WTC11 (cell line): ENCODE measurements at regions not wholly inside any gene's neighbourhood (a gene's known extent, or its start where the extent isn't known, plus 50 kb on each side); places are given as distances from the start of the nearest gene placed in this dataset.

ENCODE experiments used
- ATAC-seq: fragments of 200-7000 bp; cut with Tn5 transposase; 2 replicates; pipeline ENCODE4 v1.10.0; 2021; ENCODE audit warnings: mild to moderate bottlenecking, moderate library complexity
- CTCF ChIA-PET: fragments of 300-600 bp; sonication (Branson Sonifier 250); formaldehyde crosslinking; loops from one replicate; lab custom pipeline; 2021; ENCODE audit warnings: antibody characterized with exemption; lab: Charles Lee
- POLR2A ChIA-PET: fragments of 350-600 bp; sonication (Branson Sonifier 250); formaldehyde crosslinking; loops from one replicate; lab custom pipeline; 2021; ENCODE audit warnings: antibody characterized with exemption; lab: Charles Lee
- DNase-seq: peaks from one replicate; pipeline ENCODE4 v3.0.0; 2021; ENCODE audit warnings: low spot score
- H3K27ac Mint-ChIP-seq: 2 replicates; pipeline ENCODE4 v1.8.0; 2021; ENCODE audit warnings: mixed read lengths
- H3K27me3 Mint-ChIP-seq: 2 replicates; pipeline ENCODE4 v1.8.0; 2021; ENCODE audit warnings: low read depth, mild to moderate bottlenecking, moderate library complexity, mixed read lengths
- H3K36me3 Mint-ChIP-seq: 2 replicates; pipeline ENCODE4 v1.8.0; 2021; ENCODE audit warnings: mixed read lengths
- H3K4me1 Mint-ChIP-seq: 2 replicates; pipeline ENCODE4 v1.8.0; 2022; ENCODE audit warnings: mixed read lengths
- H3K4me3 Mint-ChIP-seq: 2 replicates; pipeline ENCODE4 v1.8.0; 2021; ENCODE audit warnings: mild to moderate bottlenecking, moderate library complexity, mixed read lengths
- H3K9me3 Mint-ChIP-seq: 2 replicates; pipeline ENCODE4 v1.8.0; 2021; ENCODE audit warnings: mixed read lengths
- GRHL2 ChIP-seq: fragments of 250-450 bp; sonication (Bioruptor Pico); IDR thresholded peaks from 2 replicates; pipeline ENCODE4 v1.8.0; 2022; ENCODE audit warnings: mild to moderate bottlenecking, moderate library complexity; ENCODE audit not compliant: insufficient replicate concordance, severe bottlenecking
- IRF1 ChIP-seq: sonication (generic); formaldehyde crosslinking; IDR thresholded peaks from 2 replicates; pipeline ENCODE4 v1.8.0; 2023; ENCODE audit warnings: missing genetic modification reagents
- JAZF1 ChIP-seq: fragments of 250-450 bp; sonication (Bioruptor Pico); IDR thresholded peaks from 2 replicates; pipeline ENCODE4 v1.9.0; 2021; ENCODE audit warnings: moderate library complexity, mild to moderate bottlenecking, inconsistent platforms
- JUN ChIP-seq: sonication (generic); formaldehyde crosslinking; IDR thresholded peaks from 2 replicates; pipeline ENCODE4 v1.8.0; 2023; ENCODE audit warnings: mild to moderate bottlenecking, missing genetic modification reagents
- MLX ChIP-seq: sonication (generic); formaldehyde crosslinking; IDR thresholded peaks from 2 replicates; pipeline ENCODE4 v1.8.1; 2023; ENCODE audit warnings: mild to moderate bottlenecking, missing genetic modification reagents, moderate library complexity
- NFYB ChIP-seq: sonication (generic); formaldehyde crosslinking; conservative IDR thresholded peaks from 2 replicates; pipeline ENCODE4 v1.8.0; 2022; ENCODE audit warnings: low read depth, missing genetic modification reagents
- PRDM15 ChIP-seq: sonication (generic); formaldehyde crosslinking; IDR thresholded peaks from 2 replicates; pipeline ENCODE4 v1.8.0; 2022; ENCODE audit warnings: missing genetic modification reagents
- SOX15 ChIP-seq: fragments of 250-450 bp; sonication (Bioruptor Pico); IDR thresholded peaks from 2 replicates; pipeline ENCODE4 v1.9.0; 2021; ENCODE audit warnings: mild to moderate bottlenecking
- ZNF219 ChIP-seq: sonication (generic); formaldehyde crosslinking; IDR thresholded peaks from 2 replicates; pipeline ENCODE4 v1.8.0; 2023; ENCODE audit warnings: missing genetic modification reagents, mild to moderate bottlenecking, borderline replicate concordance
- ZNF263 ChIP-seq: sonication (generic); formaldehyde crosslinking; IDR thresholded peaks from 2 replicates; pipeline ENCODE4 v1.8.1; 2022; ENCODE audit warnings: low read depth, mild to moderate bottlenecking, moderate library complexity, missing genetic modification reagents
- ZNF423 ChIP-seq: fragments of 250-450 bp; sonication (Bioruptor Pico); IDR thresholded peaks from 2 replicates; pipeline ENCODE4 v2.1.2; 2022; ENCODE audit warnings: mild to moderate bottlenecking, moderate library complexity
- ZNF425 ChIP-seq: fragments of 250-450 bp; sonication (Bioruptor Pico); conservative IDR thresholded peaks from 2 replicates; pipeline ENCODE4 v1.9.0; 2021; ENCODE audit warnings: mild to moderate bottlenecking
- TF ChIP-seq, protein P1 (sequence below): sonication (generic); formaldehyde crosslinking; IDR thresholded peaks from 2 replicates; pipeline ENCODE4 v1.8.0; 2022; ENCODE audit warnings: mild to moderate bottlenecking, missing genetic modification reagents
- TF ChIP-seq, protein P2 (sequence below): sonication (generic); formaldehyde crosslinking; IDR thresholded peaks from 2 replicates; pipeline ENCODE4 v1.8.0; 2023; ENCODE audit warnings: mild to moderate bottlenecking, missing genetic modification reagents
- TF ChIP-seq, protein P3 (sequence below): sonication (generic); formaldehyde crosslinking; IDR thresholded peaks from 2 replicates; pipeline ENCODE4 v1.8.0; 2022; ENCODE audit warnings: mild to moderate bottlenecking, missing genetic modification reagents
- TF ChIP-seq, protein P4 (sequence below): fragments of 250-450 bp; sonication (Bioruptor Pico); IDR thresholded peaks from 2 replicates; pipeline ENCODE4 v1.9.0; 2021; ENCODE audit warnings: mild to moderate bottlenecking
- TF ChIP-seq, protein P5 (sequence below): sonication (generic); formaldehyde crosslinking; IDR thresholded peaks from 2 replicates; pipeline ENCODE4 v1.8.1; 2023; ENCODE audit warnings: mild to moderate bottlenecking, missing genetic modification reagents

DNA sequence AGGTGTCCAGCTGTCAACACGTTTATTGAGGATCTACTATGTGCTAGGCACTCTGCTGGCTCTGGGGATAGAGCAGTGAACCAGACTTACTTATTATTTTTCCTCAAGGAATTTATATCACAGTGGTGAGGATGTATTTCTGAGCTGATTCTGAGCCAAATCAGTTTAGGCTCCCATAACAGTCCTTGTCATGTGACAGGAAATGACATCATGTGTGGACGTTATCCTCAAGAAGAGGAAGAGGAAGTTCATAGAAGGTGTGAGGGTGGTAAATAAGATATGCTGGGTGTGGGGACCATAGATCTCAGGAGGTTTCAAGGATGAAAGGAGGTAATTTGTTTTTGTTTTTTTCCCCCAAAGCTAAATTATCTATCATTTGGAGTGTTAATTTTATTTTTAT is 873.5 kb upstream of the EEF2KMT start (continued):
- TF ChIP-seq, protein P1, sequence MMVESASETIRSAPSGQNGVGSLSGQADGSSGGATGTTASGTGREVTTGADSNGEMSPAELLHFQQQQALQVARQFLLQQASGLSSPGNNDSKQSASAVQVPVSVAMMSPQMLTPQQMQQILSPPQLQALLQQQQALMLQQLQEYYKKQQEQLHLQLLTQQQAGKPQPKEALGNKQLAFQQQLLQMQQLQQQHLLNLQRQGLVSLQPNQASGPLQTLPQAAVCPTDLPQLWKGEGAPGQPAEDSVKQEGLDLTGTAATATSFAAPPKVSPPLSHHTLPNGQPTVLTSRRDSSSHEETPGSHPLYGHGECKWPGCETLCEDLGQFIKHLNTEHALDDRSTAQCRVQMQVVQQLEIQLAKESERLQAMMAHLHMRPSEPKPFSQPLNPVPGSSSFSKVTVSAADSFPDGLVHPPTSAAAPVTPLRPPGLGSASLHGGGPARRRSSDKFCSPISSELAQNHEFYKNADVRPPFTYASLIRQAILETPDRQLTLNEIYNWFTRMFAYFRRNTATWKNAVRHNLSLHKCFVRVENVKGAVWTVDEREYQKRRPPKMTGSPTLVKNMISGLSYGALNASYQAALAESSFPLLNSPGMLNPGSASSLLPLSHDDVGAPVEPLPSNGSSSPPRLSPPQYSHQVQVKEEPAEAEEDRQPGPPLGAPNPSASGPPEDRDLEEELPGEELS: no peak
- TF ChIP-seq ZNF423 (no peak), ZNF219 (no peak), NFYB (CRISPR knock-in tag) (no peak), JAZF1 (CRISPR knock-in tag) (no peak), SOX15 (no peak), PRDM15 (CRISPR knock-in tag) (no peak), MLX (CRISPR knock-in tag) (no peak), IRF1 (no peak), ZNF263 (no peak), GRHL2 (CRISPR knock-in tag) (no peak)
- TF ChIP-seq, protein P2, sequence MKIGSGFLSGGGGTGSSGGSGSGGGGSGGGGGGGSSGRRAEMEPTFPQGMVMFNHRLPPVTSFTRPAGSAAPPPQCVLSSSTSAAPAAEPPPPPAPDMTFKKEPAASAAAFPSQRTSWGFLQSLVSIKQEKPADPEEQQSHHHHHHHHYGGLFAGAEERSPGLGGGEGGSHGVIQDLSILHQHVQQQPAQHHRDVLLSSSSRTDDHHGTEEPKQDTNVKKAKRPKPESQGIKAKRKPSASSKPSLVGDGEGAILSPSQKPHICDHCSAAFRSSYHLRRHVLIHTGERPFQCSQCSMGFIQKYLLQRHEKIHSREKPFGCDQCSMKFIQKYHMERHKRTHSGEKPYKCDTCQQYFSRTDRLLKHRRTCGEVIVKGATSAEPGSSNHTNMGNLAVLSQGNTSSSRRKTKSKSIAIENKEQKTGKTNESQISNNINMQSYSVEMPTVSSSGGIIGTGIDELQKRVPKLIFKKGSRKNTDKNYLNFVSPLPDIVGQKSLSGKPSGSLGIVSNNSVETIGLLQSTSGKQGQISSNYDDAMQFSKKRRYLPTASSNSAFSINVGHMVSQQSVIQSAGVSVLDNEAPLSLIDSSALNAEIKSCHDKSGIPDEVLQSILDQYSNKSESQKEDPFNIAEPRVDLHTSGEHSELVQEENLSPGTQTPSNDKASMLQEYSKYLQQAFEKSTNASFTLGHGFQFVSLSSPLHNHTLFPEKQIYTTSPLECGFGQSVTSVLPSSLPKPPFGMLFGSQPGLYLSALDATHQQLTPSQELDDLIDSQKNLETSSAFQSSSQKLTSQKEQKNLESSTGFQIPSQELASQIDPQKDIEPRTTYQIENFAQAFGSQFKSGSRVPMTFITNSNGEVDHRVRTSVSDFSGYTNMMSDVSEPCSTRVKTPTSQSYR (CRISPR knock-in tag): no peak
- TF ChIP-seq, protein P3, sequence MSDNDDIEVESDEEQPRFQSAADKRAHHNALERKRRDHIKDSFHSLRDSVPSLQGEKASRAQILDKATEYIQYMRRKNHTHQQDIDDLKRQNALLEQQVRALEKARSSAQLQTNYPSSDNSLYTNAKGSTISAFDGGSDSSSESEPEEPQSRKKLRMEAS (CRISPR knock-in tag): no peak
- TF ChIP-seq, all 79 proteins: peak for 0

DNA sequence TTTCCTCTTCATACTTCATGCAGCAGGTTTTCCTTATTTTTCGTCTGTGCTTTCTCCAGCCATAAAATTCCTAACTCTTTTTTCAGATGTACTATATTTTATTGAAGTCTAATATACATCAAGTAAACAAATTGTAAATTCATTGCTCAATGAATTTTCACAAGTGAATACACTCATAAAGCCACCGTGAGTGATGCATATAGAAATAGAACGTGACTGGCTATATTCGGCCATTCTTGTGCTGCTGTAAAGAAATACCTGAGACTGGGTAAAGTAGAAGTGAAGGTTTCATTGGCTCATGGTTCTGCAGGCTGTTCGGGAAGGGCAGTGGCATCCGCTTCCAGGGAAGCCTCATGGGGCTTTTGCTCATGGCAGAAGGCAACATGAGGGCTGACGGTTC is 868.4 kb upstream of the EEF2KMT start:
- DNase-seq (no peak), ATAC-seq (no peak)
- ChIA-PET CTCF (no interaction called here), POLR2A (no interaction called here)
- no peak overlapping the region for H3K4me3 Mint-ChIP-seq
- H3K27ac Mint-ChIP-seq: no peak overlapping the region
- H3K27me3 Mint-ChIP-seq: no peaks in the 10 kb centered on the region; the same call in none of the 2 replicates
- H3K4me1 Mint-ChIP-seq: no peaks in the 10 kb centered on the region
- peaks cover 83% of the 10 kb centered on the region for H3K9me3 Mint-ChIP-seq
- H3K36me3 Mint-ChIP-seq: peaks cover 72% of the 10 kb centered on the region
- TF ChIP-seq PRDM15 (CRISPR knock-in tag) (no peak), JUN (no peak), ZNF425 (no peak)
- TF ChIP-seq, protein P4, sequence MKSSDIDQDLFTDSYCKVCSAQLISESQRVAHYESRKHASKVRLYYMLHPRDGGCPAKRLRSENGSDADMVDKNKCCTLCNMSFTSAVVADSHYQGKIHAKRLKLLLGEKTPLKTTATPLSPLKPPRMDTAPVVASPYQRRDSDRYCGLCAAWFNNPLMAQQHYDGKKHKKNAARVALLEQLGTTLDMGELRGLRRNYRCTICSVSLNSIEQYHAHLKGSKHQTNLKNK (CRISPR knock-in tag): no peak
- TF ChIP-seq, protein P5, sequence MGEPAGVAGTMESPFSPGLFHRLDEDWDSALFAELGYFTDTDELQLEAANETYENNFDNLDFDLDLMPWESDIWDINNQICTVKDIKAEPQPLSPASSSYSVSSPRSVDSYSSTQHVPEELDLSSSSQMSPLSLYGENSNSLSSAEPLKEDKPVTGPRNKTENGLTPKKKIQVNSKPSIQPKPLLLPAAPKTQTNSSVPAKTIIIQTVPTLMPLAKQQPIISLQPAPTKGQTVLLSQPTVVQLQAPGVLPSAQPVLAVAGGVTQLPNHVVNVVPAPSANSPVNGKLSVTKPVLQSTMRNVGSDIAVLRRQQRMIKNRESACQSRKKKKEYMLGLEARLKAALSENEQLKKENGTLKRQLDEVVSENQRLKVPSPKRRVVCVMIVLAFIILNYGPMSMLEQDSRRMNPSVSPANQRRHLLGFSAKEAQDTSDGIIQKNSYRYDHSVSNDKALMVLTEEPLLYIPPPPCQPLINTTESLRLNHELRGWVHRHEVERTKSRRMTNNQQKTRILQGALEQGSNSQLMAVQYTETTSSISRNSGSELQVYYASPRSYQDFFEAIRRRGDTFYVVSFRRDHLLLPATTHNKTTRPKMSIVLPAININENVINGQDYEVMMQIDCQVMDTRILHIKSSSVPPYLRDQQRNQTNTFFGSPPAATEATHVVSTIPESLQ: no peak
